ENCODE measurements at regions not wholly inside any gene's neighbourhood (a gene's known extent, or its start where the extent isn't known, plus 50 kb on each side); places are given as distances from the start of the nearest gene placed in this dataset.

DNA sequence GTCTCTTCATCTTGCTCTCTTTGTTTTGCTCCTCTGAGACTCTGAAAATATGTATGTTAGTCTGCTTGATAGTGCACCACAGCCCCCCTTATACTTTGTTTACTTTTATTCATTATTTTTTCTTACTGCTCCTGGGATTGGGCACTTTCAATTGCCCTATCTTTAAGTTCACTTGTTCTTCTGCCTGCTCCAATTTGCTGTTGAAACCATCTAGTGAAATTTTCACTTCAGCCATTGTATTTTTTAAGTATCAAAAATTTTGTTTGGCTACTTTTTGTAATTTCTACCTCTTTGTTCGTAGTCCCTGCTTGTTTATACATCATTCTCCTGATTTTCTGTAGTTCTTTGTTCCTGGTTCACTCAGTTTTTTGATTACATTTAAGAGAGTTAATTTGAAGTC lies 223.3 kb downstream of the SLC38A4 start (continued):
- TF ChIP-seq, protein P1, sequence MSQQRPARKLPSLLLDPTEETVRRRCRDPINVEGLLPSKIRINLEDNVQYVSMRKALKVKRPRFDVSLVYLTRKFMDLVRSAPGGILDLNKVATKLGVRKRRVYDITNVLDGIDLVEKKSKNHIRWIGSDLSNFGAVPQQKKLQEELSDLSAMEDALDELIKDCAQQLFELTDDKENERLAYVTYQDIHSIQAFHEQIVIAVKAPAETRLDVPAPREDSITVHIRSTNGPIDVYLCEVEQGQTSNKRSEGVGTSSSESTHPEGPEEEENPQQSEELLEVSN (IDR thresholded peaks at IDR 0.05) = no peak
- TF ChIP-seq JUN (IDR thresholded peaks at IDR 0.05; ENCODE audit: low read depth, low read length) (no peak), RBBP5 (IDR thresholded peaks at IDR 0.05; ENCODE audit: borderline replicate concordance, low read depth, low read length) (no peak), GTF2F1 (IDR thresholded peaks at IDR 0.05; ENCODE audit: borderline replicate concordance, low read depth, low read length) (no peak), POU5F1 (IDR thresholded peaks at IDR 0.05; ENCODE audit: low read depth, low read length) (no peak), KDM5A (IDR thresholded peaks at IDR 0.05; ENCODE audit: low read length) (no peak), BACH1 (IDR thresholded peaks at IDR 0.05; ENCODE audit: low read length) (no peak), RFX5 (IDR thresholded peaks at IDR 0.05; ENCODE audit: borderline replicate concordance, low read depth, low read length) (no peak)
- TF ChIP-seq, protein P2, sequence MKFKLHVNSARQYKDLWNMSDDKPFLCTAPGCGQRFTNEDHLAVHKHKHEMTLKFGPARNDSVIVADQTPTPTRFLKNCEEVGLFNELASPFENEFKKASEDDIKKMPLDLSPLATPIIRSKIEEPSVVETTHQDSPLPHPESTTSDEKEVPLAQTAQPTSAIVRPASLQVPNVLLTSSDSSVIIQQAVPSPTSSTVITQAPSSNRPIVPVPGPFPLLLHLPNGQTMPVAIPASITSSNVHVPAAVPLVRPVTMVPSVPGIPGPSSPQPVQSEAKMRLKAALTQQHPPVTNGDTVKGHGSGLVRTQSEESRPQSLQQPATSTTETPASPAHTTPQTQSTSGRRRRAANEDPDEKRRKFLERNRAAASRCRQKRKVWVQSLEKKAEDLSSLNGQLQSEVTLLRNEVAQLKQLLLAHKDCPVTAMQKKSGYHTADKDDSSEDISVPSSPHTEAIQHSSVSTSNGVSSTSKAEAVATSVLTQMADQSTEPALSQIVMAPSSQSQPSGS (IDR thresholded peaks at IDR 0.05; ENCODE audit: low read length) = no peak
